Right atrium auricular region (tissue), 2 donors: ENCODE measurements at regions not wholly inside any gene's neighbourhood (a gene's known extent, or its start where the extent isn't known, plus 50 kb on each side); places are given as distances from the start of the nearest gene placed in this dataset.

ENCODE experiments used
- DNase-seq: peaks from one replicate; pipeline ENCODE4 v3.0.0-alpha.2; 2019; ENCODE audit warnings: low spot score
- H3K27ac ChIP-seq, 2 donors: fragments of 200-600 bp; sonication (generic); 1 replicate in 1 of 2; 2 replicates in 1 of 2; pipeline ENCODE4 v1.5.1; 2016 to 2019
- H3K27me3 ChIP-seq, 2 donors: fragments of 200-600 bp; sonication (generic); one replicate each; pipeline versions ENCODE4 v1.5.1 to v1.6.0; 2017 to 2019
- H3K36me3 ChIP-seq: fragments of 200-600 bp; sonication (generic); one replicate; pipeline ENCODE4 v1.5.1; 2016
- H3K4me1 ChIP-seq, 2 donors: fragments of 200-600 bp; sonication (generic); one replicate each; pipeline versions ENCODE4 v1.5.1 to v1.6.0; 2017 to 2019
- H3K4me3 ChIP-seq, 2 donors: fragments of 200-600 bp; sonication (generic); 1 replicate in 1 of 2; 2 replicates in 1 of 2; pipeline ENCODE4 v1.5.1; 2017 to 2019; ENCODE audit warnings: mild to moderate bottlenecking in 1 of 2, moderate library complexity in 1 of 2
- H3K9me3 ChIP-seq, 2 donors: fragments of 200-600 bp; sonication (generic); one replicate each; pipeline ENCODE4 v1.5.1; 2019
- CTCF ChIP-seq, 2 donors: fragments of 200-600 bp; sonication (generic); IDR thresholded peaks; one replicate each; pipeline ENCODE4 v1.5.1; 2019; ENCODE audit warnings: antibody characterized with exemption in 2 of 2

GRCh38 chr3:20773320-20773984 is 587.4 kb upstream of the SGO1 start:
- Histone ChIP-seq H3K27me3 (no peaks in the 10 kb centered on the region), H3K36me3 (no peaks in the 10 kb centered on the region), H3K4me1 (no peaks in the 10 kb centered on the region), H3K4me3 (no peak overlapping the region), H3K27ac (no peak overlapping the region), H3K9me3 (no peaks in the 10 kb centered on the region)
- TF ChIP-seq CTCF (IDR thresholded peaks at IDR 0.05): no peak
- DNase-seq: no peak

DNA sequence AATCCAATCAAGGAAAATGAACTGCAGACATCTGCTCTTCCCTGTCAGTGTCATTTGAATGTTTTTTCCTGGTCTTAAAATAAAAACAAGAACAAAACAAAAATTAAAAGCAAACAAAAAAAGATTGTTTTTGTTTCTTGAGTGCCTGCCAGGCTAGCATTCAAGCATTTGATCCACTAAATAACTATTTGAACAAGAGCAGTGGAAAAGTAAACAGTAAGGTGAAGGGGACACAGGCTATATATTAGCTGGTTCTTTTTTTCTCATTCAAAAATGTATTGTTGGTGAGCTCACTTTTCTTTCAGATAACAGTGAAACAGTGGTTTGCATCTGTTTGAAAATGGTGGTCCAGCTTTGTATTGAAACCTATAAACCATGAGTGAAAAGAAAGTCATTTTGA is 586.9 kb upstream of the SGO1 start:
- no peak overlapping the region for H3K4me3 ChIP-seq
- H3K27me3 ChIP-seq: no peaks in the 10 kb centered on the region
- TF ChIP-seq CTCF (IDR thresholded peaks at IDR 0.05): no peak
- H3K36me3 ChIP-seq: no peaks in the 10 kb centered on the region
- peaks cover 0 to 5% of the 10 kb centered on the region in 2 donors for H3K9me3 ChIP-seq
- no peak overlapping the region for H3K27ac ChIP-seq
- no peak for DNase-seq
- H3K4me1 ChIP-seq: no peaks in the 10 kb centered on the region

DNA sequence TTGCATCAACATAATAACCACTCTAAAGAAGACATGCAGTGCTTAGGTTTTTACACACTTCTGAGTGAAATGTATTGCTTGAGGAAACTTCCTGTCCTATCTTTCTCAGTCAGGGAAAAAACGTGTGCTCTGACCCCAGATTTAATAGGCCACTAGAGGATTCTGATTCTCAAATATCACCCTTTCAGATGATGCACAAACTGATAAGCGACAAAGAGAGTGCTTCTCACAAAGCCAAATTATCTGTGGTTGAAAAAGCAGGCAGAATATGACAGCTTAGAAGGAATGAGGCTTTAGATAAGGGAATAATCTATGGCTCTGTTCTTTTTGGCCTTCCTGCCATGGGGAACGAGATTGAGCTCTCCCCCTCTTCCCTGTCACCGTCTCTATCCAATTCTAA is 583.4 kb upstream of the SGO1 start:
- Histone ChIP-seq H3K36me3 (no peaks in the 10 kb centered on the region), H3K27ac (no peak overlapping the region), H3K4me3 (no peak overlapping the region), H3K27me3 (no peaks in the 10 kb centered on the region), H3K4me1 (no peaks in the 10 kb centered on the region), H3K9me3 (peaks cover 0 to 9% of the 10 kb centered on the region in 2 donors)
- DNase-seq: no peak
- TF ChIP-seq CTCF (IDR thresholded peaks at IDR 0.05): no peak

- Histone ChIP-seq H3K36me3 (no peaks in the 10 kb centered on the region), H3K4me1 (no peaks in the 10 kb centered on the region), H3K27me3 (no peaks in the 10 kb centered on the region), H3K4me3 (no peak overlapping the region), H3K27ac (no peak overlapping the region), H3K9me3 (no peaks in the 10 kb centered on the region)
- no peak for DNase-seq
- TF ChIP-seq CTCF (IDR thresholded peaks at IDR 0.05): no peak
Measured at GRCh38 chr3:20760981-20761380, 575.0 kb upstream of the SGO1 start.

GRCh38 chr3:20752416-20752815 is 566.4 kb upstream of the SGO1 start:
- no peak for TF ChIP-seq CTCF (IDR thresholded peaks at IDR 0.05)

DNA sequence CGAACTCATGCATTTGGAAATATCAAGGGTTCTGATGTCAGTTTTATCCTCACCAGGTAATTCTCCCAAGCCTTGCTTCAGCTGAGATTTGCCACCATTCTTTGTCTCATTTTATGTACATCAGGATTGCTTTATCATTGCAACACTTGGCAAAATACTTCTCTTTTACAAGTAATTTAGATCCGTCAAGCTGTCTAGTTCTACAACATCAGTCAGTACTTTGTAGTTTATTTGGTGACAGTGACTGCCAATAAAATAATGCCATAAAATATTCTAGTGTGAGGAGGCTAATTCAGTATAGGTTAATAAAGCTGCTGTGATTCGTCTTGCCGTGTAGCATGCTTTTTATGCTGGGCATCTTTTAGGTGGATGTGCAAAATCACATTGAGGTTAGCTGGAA is 565.3 kb upstream of the SGO1 start:
- Histone ChIP-seq H3K27me3 (no peaks in the 10 kb centered on the region), H3K4me3 (no peak overlapping the region), H3K27ac (no peak overlapping the region), H3K4me1 (no peaks in the 10 kb centered on the region), H3K9me3 (no peaks in the 10 kb centered on the region), H3K36me3 (no peaks in the 10 kb centered on the region)
- DNase-seq: no peak
- TF ChIP-seq CTCF (IDR thresholded peaks at IDR 0.05): no peak

More at GRCh38 chr3:20752416-20752815, 566.4 kb upstream of the SGO1 start:
- Histone ChIP-seq H3K4me3 (no peak overlapping the region), H3K9me3 (no peaks in the 10 kb centered on the region), H3K27me3 (no peaks in the 10 kb centered on the region), H3K27ac (no peak overlapping the region), H3K36me3 (no peaks in the 10 kb centered on the region), H3K4me1 (no peaks in the 10 kb centered on the region)
- no peak for DNase-seq
